Body of pancreas (tissue), 4 donors: ENCODE measurements at regions not wholly inside any gene's neighbourhood (a gene's known extent, or its start where the extent isn't known, plus 50 kb on each side); places are given as distances from the start of the nearest gene placed in this dataset.

Experiments
- POLR2A ChIP-seq, 3 donors: fragments of 450-650 bp; IDR thresholded peaks; one replicate each; pipeline ENCODE4 v1.6.1; 2016; ENCODE audit warnings: antibody characterized with exemption in 3 of 3, mild to moderate bottlenecking in 2 of 3
- TF ChIP-seq, protein P1 (sequence below), 7 experiments: fragments of 450-650 bp in 4 of 7; fragments of 200-600 bp in 3 of 7; sonication (generic) in 3 of 7; IDR thresholded peaks; one replicate each; pipeline ENCODE4 v1.5.1; 2016 to 2019; ENCODE audit warnings: antibody characterized with exemption in 7 of 7

DNA sequence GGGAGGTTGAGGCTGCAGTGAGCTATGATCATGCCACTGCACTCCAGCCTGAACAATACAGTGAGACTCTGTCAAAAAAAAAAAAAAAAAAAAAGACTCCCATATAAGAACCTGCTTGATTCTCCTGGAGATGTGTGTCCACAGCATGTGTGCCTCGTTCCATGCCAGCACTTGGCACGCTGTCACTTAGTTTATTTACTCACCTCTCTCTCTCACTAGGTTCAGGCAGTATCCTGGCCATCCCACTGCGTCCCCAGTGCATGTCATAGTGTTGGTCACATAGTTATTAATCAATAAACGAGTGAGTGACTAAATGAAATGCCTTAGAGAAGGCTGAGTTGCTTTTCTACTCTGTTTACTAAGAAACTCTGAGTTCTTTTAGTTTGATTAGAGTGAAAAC, 79.1 kb upstream of the GPR12 start:
- TF ChIP-seq, protein P1, sequence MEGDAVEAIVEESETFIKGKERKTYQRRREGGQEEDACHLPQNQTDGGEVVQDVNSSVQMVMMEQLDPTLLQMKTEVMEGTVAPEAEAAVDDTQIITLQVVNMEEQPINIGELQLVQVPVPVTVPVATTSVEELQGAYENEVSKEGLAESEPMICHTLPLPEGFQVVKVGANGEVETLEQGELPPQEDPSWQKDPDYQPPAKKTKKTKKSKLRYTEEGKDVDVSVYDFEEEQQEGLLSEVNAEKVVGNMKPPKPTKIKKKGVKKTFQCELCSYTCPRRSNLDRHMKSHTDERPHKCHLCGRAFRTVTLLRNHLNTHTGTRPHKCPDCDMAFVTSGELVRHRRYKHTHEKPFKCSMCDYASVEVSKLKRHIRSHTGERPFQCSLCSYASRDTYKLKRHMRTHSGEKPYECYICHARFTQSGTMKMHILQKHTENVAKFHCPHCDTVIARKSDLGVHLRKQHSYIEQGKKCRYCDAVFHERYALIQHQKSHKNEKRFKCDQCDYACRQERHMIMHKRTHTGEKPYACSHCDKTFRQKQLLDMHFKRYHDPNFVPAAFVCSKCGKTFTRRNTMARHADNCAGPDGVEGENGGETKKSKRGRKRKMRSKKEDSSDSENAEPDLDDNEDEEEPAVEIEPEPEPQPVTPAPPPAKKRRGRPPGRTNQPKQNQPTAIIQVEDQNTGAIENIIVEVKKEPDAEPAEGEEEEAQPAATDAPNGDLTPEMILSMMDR (IDR thresholded peaks at IDR 0.05), result no peak
- TF ChIP-seq POLR2A (IDR thresholded peaks at IDR 0.05), result no peak
